Small intestine (tissue), 7 donors: ENCODE measurements at regions not wholly inside any gene's neighbourhood (a gene's known extent, or its start where the extent isn't known, plus 50 kb on each side); places are given as distances from the start of the nearest gene placed in this dataset.
"Not testable (repeated sequence)": the region's sequence is repeated elsewhere in the genome, so short reads cannot be mapped to it uniquely, and the experiment has no call there.

Experiments
- DNase-seq, 2 donors: peaks; one replicate each; pipeline versions ENCODE4 v3.0.0 to v3.0.0-alpha.2; 2013
- FAIRE-seq: peaks from 2 replicates; lab custom pipeline; 2012; peaks lifted over from hg19 to GRCh38; lab: Jason Lieb, UNC
- H3K27ac ChIP-seq, 3 donors: one replicate each; pipeline ENCODE4 v1.5.1; 2013; ENCODE audit warnings: low read length in 2 of 3, mild to moderate bottlenecking in 2 of 3, control low read depth in 1 of 3, inconsistent platforms in 1 of 3, low read depth in 1 of 3, moderate library complexity in 1 of 3
- H3K27me3 ChIP-seq, 3 donors: one replicate each; pipeline ENCODE4 v1.6.1; 2013; ENCODE audit warnings: low read length in 3 of 3, inconsistent platforms in 1 of 3; ENCODE audit not compliant: control insufficient read depth in 3 of 3, insufficient read depth in 3 of 3
- H3K36me3 ChIP-seq, 3 donors: one replicate each; pipeline ENCODE4 v1.6.1; 2013; ENCODE audit warnings: low read length in 3 of 3, inconsistent platforms in 1 of 3, low read depth in 1 of 3, mild to moderate bottlenecking in 1 of 3, moderate library complexity in 1 of 3; ENCODE audit not compliant: control insufficient read depth in 3 of 3, insufficient read depth in 2 of 3
- H3K4me1 ChIP-seq, 3 donors: one replicate each; pipeline ENCODE4 v1.6.1; 2013; ENCODE audit warnings: low read length in 2 of 3, inconsistent platforms in 1 of 3, low read depth in 1 of 3, mild to moderate bottlenecking in 1 of 3, moderate library complexity in 1 of 3; ENCODE audit not compliant: control insufficient read depth in 3 of 3, insufficient read depth in 2 of 3
- H3K4me3 ChIP-seq, 3 donors: one replicate each; pipeline ENCODE4 v1.5.1; 2013; ENCODE audit warnings: low read length in 3 of 3, control low read depth in 1 of 3, inconsistent platforms in 1 of 3, low read depth in 1 of 3, mild to moderate bottlenecking in 1 of 3, moderate library complexity in 1 of 3
- H3K9me3 ChIP-seq, 2 donors: one replicate each; pipeline ENCODE4 v1.6.1; 2013; ENCODE audit warnings: low read depth in 1 of 2, low read length in 1 of 2; ENCODE audit not compliant: control insufficient read depth in 2 of 2, insufficient read depth in 1 of 2
- WGBS, 3 donors: extraction: QIAGEN DNeasy Blood & Tissue Kit; methylation state at CpG; one replicate each; pipeline ENCODE4 v1.1.7; 2013; 5-methylcytosine and 5-hydroxymethylcytosine counted together
- donor health status: healthy with polysubstance abuse.
- donor health status: control.
- donor health status: control.
- donor health status: Bipolar disorder and iron deficiency.
- donor health status: healthy.

GRCh38 chr6:167562862-167563261, 238.0 kb downstream of the TTLL2 start:
- 67 to 82% (median 82%) methylated on average over 6 of the region's 6 CpGs for WGBS, 3 donors
- FAIRE-seq, H3K4me3 ChIP-seq, H3K27me3 ChIP-seq, H3K9me3 ChIP-seq, DNase-seq, H3K36me3 ChIP-seq, H3K27ac ChIP-seq: not testable (repeated sequence)
- peaks cover 0 to 47% (median 2%) of the 10 kb centered on the region in 3 donors for H3K4me1 ChIP-seq

GRCh38 chr6:167564416-167565250, 239.7 kb downstream of the TTLL2 start:
- WGBS, 3 donors, result 92 to 93% (median 92%) methylated on average over 16 of the region's 16 CpGs
- DNase-seq, result no peak

GRCh38 chr6:167565388-167565787, 240.5 kb downstream of the TTLL2 start:
- H3K4me3 ChIP-seq, result no peak overlapping the region
- no peaks in the 10 kb centered on the region for H3K27me3 ChIP-seq
- H3K9me3 ChIP-seq, result no peaks in the 10 kb centered on the region
- FAIRE-seq, result no peak
- H3K27ac ChIP-seq, result no peak overlapping the region
- 74 to 80% (median 80%) methylated on average over 3 of the region's 3 CpGs for WGBS, 3 donors
- H3K4me1 ChIP-seq, result peaks cover 0 to 23% (median 2%) of the 10 kb centered on the region in 3 donors
- DNase-seq, result no peak
- no peaks in the 10 kb centered on the region for H3K36me3 ChIP-seq

More at GRCh38 chr6:167564416-167565250, 239.7 kb downstream of the TTLL2 start:
- Histone ChIP-seq H3K9me3 (no peaks in the 10 kb centered on the region), H3K27ac (no peak overlapping the region), H3K27me3 (no peaks in the 10 kb centered on the region), H3K36me3 (no peaks in the 10 kb centered on the region), H3K4me1 (peaks cover 0 to 29% (median 2%) of the 10 kb centered on the region in 3 donors), H3K4me3 (no peak overlapping the region)
- no peak for FAIRE-seq

GRCh38 chr6:167565884-167566599, 241.2 kb downstream of the TTLL2 start:
- Histone ChIP-seq H3K36me3 (no peaks in the 10 kb centered on the region), H3K9me3 (no peaks in the 10 kb centered on the region), H3K4me1 (peaks cover 0 to 21% (median 2%) of the 10 kb centered on the region in 3 donors), H3K27me3 (no peaks in the 10 kb centered on the region), H3K27ac (peak overlapping the region in 1 of 3 donors; percentile 12), H3K4me3 (no peak overlapping the region)
- 39 to 55% (median 44%) methylated on average over 18 of the region's 18 CpGs for WGBS, 3 donors
- FAIRE-seq, result no peak
- peak; percentile 53 to 74 for DNase-seq

GRCh38 chr6:167566711-167567141, 241.8 kb downstream of the TTLL2 start:
- Histone ChIP-seq H3K4me3 (no peak overlapping the region), H3K27ac (peak overlapping the region in 1 of 3 donors; percentile 27), H3K36me3 (no peaks in the 10 kb centered on the region), H3K4me1 (peaks cover 0 to 21% (median 2%) of the 10 kb centered on the region in 3 donors), H3K27me3 (no peaks in the 10 kb centered on the region), H3K9me3 (no peaks in the 10 kb centered on the region)
- DNase-seq (no peak), FAIRE-seq (no peak)
- WGBS, 3 donors, result 64 to 77% (median 73%) methylated on average over 11 to 13 of the region's 13 CpGs

GRCh38 chr6:167567142-167568033, 242.5 kb downstream of the TTLL2 start:
- 81 to 85% (median 85%) methylated on average over 26 of the region's 26 CpGs for WGBS, 3 donors
- H3K27ac ChIP-seq, result peak overlapping the region in 1 of 3 donors; percentile 27
- no peak overlapping the region for H3K4me3 ChIP-seq
- FAIRE-seq, result no peak
- H3K4me1 ChIP-seq, result peaks cover 0 to 21% (median 2%) of the 10 kb centered on the region in 3 donors
- no peaks in the 10 kb centered on the region for H3K36me3 ChIP-seq
- H3K27me3 ChIP-seq, result no peaks in the 10 kb centered on the region
- peak in 1 of 2 donors; percentile 63 for DNase-seq
- H3K9me3 ChIP-seq, result no peaks in the 10 kb centered on the region

- Histone ChIP-seq H3K27ac (no peak overlapping the region), H3K36me3 (no peaks in the 10 kb centered on the region), H3K4me1 (peaks cover 0 to 21% (median 2%) of the 10 kb centered on the region in 3 donors), H3K9me3 (no peaks in the 10 kb centered on the region), H3K4me3 (no peak overlapping the region), H3K27me3 (no peaks in the 10 kb centered on the region)
- 87 to 91% (median 91%) methylated on average over 18 of the region's 18 CpGs for WGBS, 3 donors
- DNase-seq (no peak), FAIRE-seq (no peak)
These were observed 243.6 kb downstream of the TTLL2 start for GRCh38 chr6:167568407-167569024.
